HUES6 (cell line): ENCODE measurements at regions not wholly inside any gene's neighbourhood (a gene's known extent, or its start where the extent isn't known, plus 50 kb on each side); places are given as distances from the start of the nearest gene placed in this dataset.

Experiments used
- H3K27ac ChIP-seq: 2 replicates; pipeline ENCODE4 v1.7.0; 2013; ENCODE audit warnings: low read depth, mild to moderate bottlenecking, low read length, inconsistent platforms
- H3K27me3 ChIP-seq: 2 replicates; pipeline ENCODE4 v1.6.1; 2013; ENCODE audit warnings: low read length; ENCODE audit not compliant: control insufficient read depth, insufficient read depth
- H3K36me3 ChIP-seq: 2 replicates; pipeline ENCODE4 v1.6.1; 2013; ENCODE audit warnings: low read length; ENCODE audit not compliant: control insufficient read depth, insufficient read depth
- H3K4me1 ChIP-seq: 2 replicates; pipeline ENCODE4 v1.6.1; 2013; ENCODE audit warnings: low read length; ENCODE audit not compliant: control insufficient read depth, insufficient read depth
- H3K4me3 ChIP-seq: 2 replicates; pipeline ENCODE4 v1.5.1; 2013; ENCODE audit warnings: low read depth, low read length
- H3K9ac ChIP-seq: one replicate; pipeline ENCODE4 v1.6.1; 2013; ENCODE audit warnings: mild to moderate bottlenecking, low read length
- H3K9me3 ChIP-seq: 2 replicates; pipeline ENCODE4 v1.6.1; 2013; ENCODE audit warnings: low read depth, low read length; ENCODE audit not compliant: control insufficient read depth, insufficient read depth

GRCh38 chr1:30187413-30188023, 535.9 kb downstream of the MATN1 start:
- Histone ChIP-seq H3K27me3 (no peaks in the 10 kb centered on the region), H3K27ac (no peak overlapping the region), H3K9ac (no peak overlapping the region), H3K4me3 (no peak overlapping the region), H3K9me3 (no peaks in the 10 kb centered on the region), H3K36me3 (no peaks in the 10 kb centered on the region), H3K4me1 (peaks cover 8% of the 10 kb centered on the region; the same call in 1 of the 2 replicates)

- Histone ChIP-seq H3K36me3 (no peaks in the 10 kb centered on the region), H3K9me3 (no peaks in the 10 kb centered on the region), H3K9ac (no peak overlapping the region), H3K4me1 (peaks cover 8% of the 10 kb centered on the region; the same call in 1 of the 2 replicates), H3K27ac (no peak overlapping the region), H3K27me3 (no peaks in the 10 kb centered on the region), H3K4me3 (no peak overlapping the region)
Observed at GRCh38 chr1:30186586-30186985, 536.8 kb downstream of the MATN1 start.

GRCh38 chr1:30185809-30186208, 537.6 kb downstream of the MATN1 start:
- Histone ChIP-seq H3K4me3 (no peak overlapping the region), H3K36me3 (no peaks in the 10 kb centered on the region), H3K9me3 (no peaks in the 10 kb centered on the region), H3K27ac (no peak overlapping the region), H3K9ac (no peak overlapping the region), H3K4me1 (peaks cover 5% of the 10 kb centered on the region; the same call in 1 of the 2 replicates), H3K27me3 (no peaks in the 10 kb centered on the region)

GRCh38 chr1:30185313-30185712, 538.1 kb downstream of the MATN1 start:
- H3K36me3 ChIP-seq = no peaks in the 10 kb centered on the region
- H3K9ac ChIP-seq = no peak overlapping the region
- H3K27me3 ChIP-seq = no peaks in the 10 kb centered on the region
- no peaks in the 10 kb centered on the region for H3K9me3 ChIP-seq
- H3K4me1 ChIP-seq = peaks cover under 1% of the 10 kb centered on the region; the same call in 1 of the 2 replicates
- no peak overlapping the region for H3K27ac ChIP-seq
- no peak overlapping the region for H3K4me3 ChIP-seq

GRCh38 chr1:30184393-30185141, 538.8 kb downstream of the MATN1 start:
- Histone ChIP-seq H3K36me3 (no peaks in the 10 kb centered on the region), H3K27ac (no peak overlapping the region), H3K27me3 (no peaks in the 10 kb centered on the region), H3K9ac (no peak overlapping the region), H3K4me3 (no peak overlapping the region), H3K4me1 (no peaks in the 10 kb centered on the region), H3K9me3 (no peaks in the 10 kb centered on the region)

GRCh38 chr1:30183895-30184294, 539.5 kb downstream of the MATN1 start:
- Histone ChIP-seq H3K27ac (no peak overlapping the region), H3K9ac (no peak overlapping the region), H3K9me3 (no peaks in the 10 kb centered on the region), H3K4me3 (no peak overlapping the region), H3K27me3 (no peaks in the 10 kb centered on the region), H3K4me1 (no peaks in the 10 kb centered on the region), H3K36me3 (no peaks in the 10 kb centered on the region)

GRCh38 chr1:30183006-30183405, 540.4 kb downstream of the MATN1 start:
- H3K4me1 ChIP-seq = no peaks in the 10 kb centered on the region
- H3K27me3 ChIP-seq = no peaks in the 10 kb centered on the region
- no peak overlapping the region for H3K4me3 ChIP-seq
- no peaks in the 10 kb centered on the region for H3K9me3 ChIP-seq
- no peak overlapping the region for H3K9ac ChIP-seq
- H3K36me3 ChIP-seq = no peaks in the 10 kb centered on the region
- no peak overlapping the region for H3K27ac ChIP-seq

GRCh38 chr1:30179942-30180543, 543.3 kb downstream of the MATN1 start:
- no peaks in the 10 kb centered on the region for H3K4me1 ChIP-seq
- H3K27me3 ChIP-seq = no peaks in the 10 kb centered on the region
- H3K27ac ChIP-seq = no peak overlapping the region
- no peaks in the 10 kb centered on the region for H3K36me3 ChIP-seq
- H3K9me3 ChIP-seq = no peaks in the 10 kb centered on the region
- H3K9ac ChIP-seq = no peak overlapping the region
- H3K4me3 ChIP-seq = no peak overlapping the region

GRCh38 chr1:30176477-30176876, 546.9 kb downstream of the MATN1 start:
- H3K27me3 ChIP-seq = no peaks in the 10 kb centered on the region
- no peaks in the 10 kb centered on the region for H3K9me3 ChIP-seq
- no peaks in the 10 kb centered on the region for H3K36me3 ChIP-seq
- no peaks in the 10 kb centered on the region for H3K4me1 ChIP-seq
- H3K9ac ChIP-seq = no peak overlapping the region
- H3K27ac ChIP-seq = no peak overlapping the region
- H3K4me3 ChIP-seq = no peak overlapping the region

GRCh38 chr1:30174499-30174898, 548.9 kb downstream of the MATN1 start:
- Histone ChIP-seq H3K9ac (no peak overlapping the region), H3K27ac (no peak overlapping the region), H3K4me3 (no peak overlapping the region), H3K36me3 (no peaks in the 10 kb centered on the region), H3K4me1 (no peaks in the 10 kb centered on the region), H3K27me3 (no peaks in the 10 kb centered on the region), H3K9me3 (no peaks in the 10 kb centered on the region)

GRCh38 chr1:30173560-30173959, 549.8 kb downstream of the MATN1 start:
- Histone ChIP-seq H3K9me3 (no peaks in the 10 kb centered on the region), H3K4me3 (no peak overlapping the region), H3K27ac (no peak overlapping the region), H3K36me3 (no peaks in the 10 kb centered on the region), H3K27me3 (no peaks in the 10 kb centered on the region), H3K9ac (no peak overlapping the region), H3K4me1 (no peaks in the 10 kb centered on the region)
